HepG2 (cell line): ENCODE measurements at regions not wholly inside any gene's neighbourhood (a gene's known extent, or its start where the extent isn't known, plus 50 kb on each side); places are given as distances from the start of the nearest gene placed in this dataset.

ENCODE experiments used
- ATAC-seq: fragments of 200-7000 bp; cut with Tn5 transposase; 3 replicates; pipeline ENCODE4 v1.9.1; 2020; ENCODE audit warnings: mild to moderate bottlenecking, moderate library complexity
- BruUV-seq: library from RNA; stranded (reverse); fragments of 400-500 nt; replicated peaks from 2 replicates; lab custom pipeline; 2021; lab: Mats Ljungman, UMichigan
- CTCF ChIA-PET: fragments of 300-600 bp; formaldehyde crosslinking; extraction: SDS; loops from one replicate; lab custom pipeline; 2021; ENCODE audit warnings: low total read pairs, inconsistent platforms, low intra/inter-chr PET ratio; lab: Yijun Ruan, JAX
- POLR2A ChIA-PET: fragments of 350-600 bp; sonication (Branson Sonifier 250); formaldehyde crosslinking; loops from one replicate; lab custom pipeline; 2020; ENCODE audit warnings: antibody characterized with exemption, inconsistent platforms; lab: Yijun Ruan, JAX
- DNase-seq: peaks from one replicate; pipeline ENCODE4 v3.0.0-alpha.2; 2015; ENCODE audit warnings: low spot score
- FAIRE-seq: peaks from 3 replicates; lab custom pipeline; 2011; peaks lifted over from hg19 to GRCh38; lab: Jason Lieb, UNC
- H2AFZ ChIP-seq: one replicate; pipeline ENCODE4 v1.6.1; 2011; ENCODE audit warnings: low read length, inconsistent platforms
- H3K27ac ChIP-seq: fragments of 300-600 bp; 3 replicates; pipeline ENCODE4 v1.8.0; 2011; ENCODE audit warnings: mixed run types, mild to moderate bottlenecking, mixed read lengths, low read length, inconsistent platforms; ENCODE audit not compliant: insufficient read depth; ENCODE audit errors: extremely low read length
- H3K27me3 ChIP-seq, 2 experiments: fragments of 200-600 bp in 1 of 2; 2 replicates in 1 of 2; 3 replicates in 1 of 2; pipeline versions ENCODE4 v1.6.0 to v1.8.0; 2011; ENCODE audit warnings: low read length in 2 of 2, mild to moderate bottlenecking in 2 of 2, moderate library complexity in 2 of 2, inconsistent platforms in 1 of 2; ENCODE audit not compliant: insufficient read depth in 2 of 2, control insufficient read depth in 1 of 2
- H3K36me3 ChIP-seq, 2 experiments: fragments of 200-600 bp in 1 of 2; replicated peaks in 1 of 2; 2 replicates in 1 of 2; 3 replicates in 1 of 2; pipeline versions ENCODE4 v1.5.1 to v1.8.0; 2011; ENCODE audit warnings: low read length in 2 of 2, inconsistent platforms in 1 of 2; ENCODE audit not compliant: insufficient read depth in 2 of 2, control insufficient read depth in 1 of 2
- H3K4me1 ChIP-seq: 2 replicates; pipeline ENCODE4 v1.5.1; 2012; ENCODE audit warnings: low read length, inconsistent platforms; ENCODE audit not compliant: insufficient read depth
- H3K4me2 ChIP-seq: 2 replicates; pipeline ENCODE4 v1.6.0; 2011; ENCODE audit warnings: low read depth, low read length, inconsistent platforms
- H3K4me3 ChIP-seq, 3 experiments: fragments of 200-600 bp in 1 of 3; sonication (generic), shearing (Covaris generic) in 1 of 3; replicated peaks in 1 of 3; 2 replicates each; pipeline ENCODE4 v1.5.1; 2011 to 2016; ENCODE audit warnings: low read length in 3 of 3, inconsistent platforms in 2 of 3, low read depth in 2 of 3, mild to moderate bottlenecking in 2 of 3, control low read depth in 1 of 3, mixed read lengths in 1 of 3; ENCODE audit not compliant: insufficient read depth in 1 of 3
- H3K79me2 ChIP-seq: one replicate; pipeline ENCODE4 v1.6.1; 2011; ENCODE audit warnings: low read length, inconsistent platforms; ENCODE audit not compliant: insufficient read depth
- H3K9ac ChIP-seq: 2 replicates; pipeline ENCODE4 v1.6.0; 2011; ENCODE audit warnings: mild to moderate bottlenecking, low read depth, low read length, inconsistent platforms; ENCODE audit not compliant: insufficient read depth
- H3K9me3 ChIP-seq: 2 replicates; pipeline ENCODE4 v1.5.1; 2012; ENCODE audit warnings: mild to moderate bottlenecking, low read length
- H4K20me1 ChIP-seq: 2 replicates; pipeline ENCODE4 v1.6.0; 2011; ENCODE audit warnings: inconsistent platforms, mild to moderate bottlenecking, low read length, moderate library complexity; ENCODE audit not compliant: insufficient read depth
- DNMT1 ChIP-seq: sonication (generic); formaldehyde crosslinking; IDR thresholded peaks from 2 replicates; pipeline ENCODE4 v1.5.1; 2020; ENCODE audit warnings: mild to moderate bottlenecking, missing genetic modification reagents
- ONECUT2 ChIP-seq: sonication (generic); formaldehyde crosslinking; IDR thresholded peaks from 2 replicates; pipeline ENCODE4 v1.4.0; 2020; ENCODE audit warnings: missing genetic modification reagents
- SMYD3 ChIP-seq: sonication (generic); formaldehyde crosslinking; IDR thresholded peaks from 2 replicates; pipeline ENCODE4 v1.8.1; 2023; ENCODE audit warnings: mild to moderate bottlenecking, missing genetic modification reagents
- SRSF1 ChIP-seq: fragments of 200-400 bp; formaldehyde crosslinking; optimal IDR thresholded peaks from 2 replicates; pipeline ENCODE3; 2017; ENCODE audit warnings: mild to moderate bottlenecking, low read depth, low read length, moderate library complexity
- STAG1 ChIP-seq: sonication (generic); formaldehyde crosslinking; IDR thresholded peaks from 2 replicates; pipeline ENCODE4 v1.4.0; 2020; ENCODE audit warnings: missing genetic modification reagents
- TCF7 ChIP-seq: sonication (generic); IDR thresholded peaks from 2 replicates; pipeline ENCODE4 v1.6.1; 2016; ENCODE audit warnings: antibody characterized with exemption, low read depth
- ZNF124 ChIP-seq: sonication (generic); formaldehyde crosslinking; IDR thresholded peaks from 2 replicates; pipeline ENCODE4 v1.4.0; 2020; ENCODE audit warnings: missing genetic modification reagents
- ZNF446 ChIP-seq: sonication (generic); formaldehyde crosslinking; IDR thresholded peaks from 2 replicates; pipeline ENCODE4 v1.5.0; 2020; ENCODE audit warnings: mild to moderate bottlenecking, missing genetic modification reagents
- ZNF607 ChIP-seq: sonication (generic); formaldehyde crosslinking; IDR thresholded peaks from 2 replicates; pipeline ENCODE4 v1.5.1; 2020; ENCODE audit warnings: missing genetic modification reagents, mild to moderate bottlenecking, borderline replicate concordance
- ZNF616 ChIP-seq: sonication (generic); formaldehyde crosslinking; IDR thresholded peaks from 2 replicates; pipeline ENCODE4 v1.5.0; 2020; ENCODE audit warnings: low read depth, mild to moderate bottlenecking, missing genetic modification reagents
- ZSCAN29 ChIP-seq: sonication (generic); formaldehyde crosslinking; conservative IDR thresholded peaks from 2 replicates; pipeline ENCODE4 v1.4.0; 2020; ENCODE audit warnings: mild to moderate bottlenecking, missing genetic modification reagents
- WGBS: methylation state at CpG from one replicate; pipeline ENCODE4 v1.1.6; 2017; ENCODE audit warnings: low lambda C conversion rate; 5-methylcytosine and 5-hydroxymethylcytosine counted together
- in situ Hi-C: cut with HindIII; loops from 2 replicates; pipeline ENCODE4 v1.10.0; 2017; ENCODE audit warnings: low pct_unique_long_range_greater_than_20kb; ENCODE audit not compliant: extremely low pct_ligation_motif_present
- intact Hi-C: fragments of 100-400 bp; cut with micrococcal nuclease; formaldehyde crosslinking; loops from one replicate; pipeline ENCODE4 v1.10.0; 2022; ENCODE audit not compliant: unreplicated experiment
- TF ChIP-seq, protein P1 (sequence below): sonication (generic); formaldehyde crosslinking; IDR thresholded peaks from 2 replicates; pipeline ENCODE4 v1.4.0; 2020; ENCODE audit warnings: mild to moderate bottlenecking, low read depth, missing genetic modification reagents
- TF ChIP-seq, protein P2 (sequence below): sonication (generic); formaldehyde crosslinking; IDR thresholded peaks from 2 replicates; pipeline ENCODE4 v1.8.0; 2023; ENCODE audit warnings: mild to moderate bottlenecking, missing genetic modification reagents
- TF ChIP-seq, protein P3 (sequence below): sonication (generic); formaldehyde crosslinking; IDR thresholded peaks from 2 replicates; pipeline ENCODE4 v1.5.0; 2020; ENCODE audit warnings: mild to moderate bottlenecking, missing genetic modification reagents, moderate library complexity
- TF ChIP-seq, protein P4 (sequence below): sonication (generic); formaldehyde crosslinking; conservative IDR thresholded peaks from 2 replicates; pipeline ENCODE4 v1.8.0; 2022; ENCODE audit warnings: mild to moderate bottlenecking, moderate library complexity, missing genetic modification reagents
- TF ChIP-seq, protein P5 (sequence below): sonication (generic); formaldehyde crosslinking; IDR thresholded peaks from 2 replicates; pipeline ENCODE4 v1.5.0; 2020; ENCODE audit warnings: mild to moderate bottlenecking, missing genetic modification reagents, borderline replicate concordance

DNA sequence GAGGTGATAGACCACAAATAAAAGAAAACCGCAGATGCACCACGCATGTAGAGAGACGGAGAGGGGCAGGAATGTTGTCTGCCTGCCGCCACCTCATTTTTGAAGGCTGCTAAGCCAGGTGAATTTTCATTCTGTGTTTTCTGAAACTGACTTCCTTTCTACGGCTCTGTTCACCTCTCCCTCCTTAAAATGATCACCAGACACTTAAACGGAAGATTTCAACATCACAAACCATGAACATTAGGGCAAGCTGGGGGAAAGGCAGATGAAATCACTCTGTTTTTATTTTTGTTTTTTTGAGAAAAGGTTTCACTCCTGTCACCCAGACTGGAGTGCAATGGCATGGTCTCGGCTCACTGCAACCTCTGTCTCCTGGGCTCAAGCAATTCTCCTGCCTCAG is 232.4 kb downstream of the MIAT start (continued):
- no peak for TF ChIP-seq SMYD3
- no peak for TF ChIP-seq TCF7
- TF ChIP-seq ZNF607 (CRISPR knock-in tag): no peak
- TF ChIP-seq ONECUT2 (CRISPR knock-in tag): no peak
- TF ChIP-seq DNMT1 (CRISPR knock-in tag): no peak
- TF ChIP-seq, protein P1, sequence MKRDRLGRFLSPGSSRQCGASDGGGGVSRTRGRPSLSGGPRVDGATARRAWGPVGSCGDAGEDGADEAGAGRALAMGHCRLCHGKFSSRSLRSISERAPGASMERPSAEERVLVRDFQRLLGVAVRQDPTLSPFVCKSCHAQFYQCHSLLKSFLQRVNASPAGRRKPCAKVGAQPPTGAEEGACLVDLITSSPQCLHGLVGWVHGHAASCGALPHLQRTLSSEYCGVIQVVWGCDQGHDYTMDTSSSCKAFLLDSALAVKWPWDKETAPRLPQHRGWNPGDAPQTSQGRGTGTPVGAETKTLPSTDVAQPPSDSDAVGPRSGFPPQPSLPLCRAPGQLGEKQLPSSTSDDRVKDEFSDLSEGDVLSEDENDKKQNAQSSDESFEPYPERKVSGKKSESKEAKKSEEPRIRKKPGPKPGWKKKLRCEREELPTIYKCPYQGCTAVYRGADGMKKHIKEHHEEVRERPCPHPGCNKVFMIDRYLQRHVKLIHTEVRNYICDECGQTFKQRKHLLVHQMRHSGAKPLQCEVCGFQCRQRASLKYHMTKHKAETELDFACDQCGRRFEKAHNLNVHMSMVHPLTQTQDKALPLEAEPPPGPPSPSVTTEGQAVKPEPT (CRISPR knock-in tag): no peak
- TF ChIP-seq ZSCAN29 (CRISPR knock-in tag): no peak
- TF ChIP-seq, protein P2, sequence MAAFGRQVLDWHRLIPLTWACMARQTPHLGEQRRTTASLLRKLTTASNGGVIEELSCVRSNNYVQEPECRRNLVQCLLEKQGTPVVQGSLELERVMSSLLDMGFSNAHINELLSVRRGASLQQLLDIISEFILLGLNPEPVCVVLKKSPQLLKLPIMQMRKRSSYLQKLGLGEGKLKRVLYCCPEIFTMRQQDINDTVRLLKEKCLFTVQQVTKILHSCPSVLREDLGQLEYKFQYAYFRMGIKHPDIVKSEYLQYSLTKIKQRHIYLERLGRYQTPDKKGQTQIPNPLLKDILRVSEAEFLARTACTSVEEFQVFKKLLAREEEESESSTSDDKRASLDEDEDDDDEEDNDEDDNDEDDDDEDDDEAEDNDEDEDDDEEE (CRISPR knock-in tag): no peak
- TF ChIP-seq SRSF1: no peak
- TF ChIP-seq, all 625 proteins: peak for 0

DNA sequence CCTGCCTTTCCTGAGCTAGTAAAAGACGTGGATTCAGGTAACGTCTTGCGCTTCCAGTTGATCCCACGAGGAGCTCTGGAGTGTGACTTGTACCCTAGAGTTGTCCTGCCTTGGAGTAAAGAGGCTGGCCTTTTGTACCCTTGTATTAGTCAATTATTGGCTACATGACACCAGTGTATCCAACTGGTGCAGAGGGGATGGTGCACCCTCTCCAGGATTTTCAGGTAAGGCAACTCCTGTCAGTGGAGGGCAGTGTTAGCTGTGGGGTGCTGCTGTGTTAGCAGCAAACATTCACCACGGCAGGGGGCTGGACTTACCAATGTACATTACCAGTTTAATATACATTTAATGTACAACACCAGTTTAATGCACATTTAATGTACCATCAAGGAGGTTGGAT is 233.5 kb downstream of the MIAT start:
- no TSS peak for BruUV-seq
- H3K27ac ChIP-seq: no peak overlapping the region
- H2AFZ ChIP-seq: no peak overlapping the region
- H3K4me1 ChIP-seq: peaks cover 15% of the 10 kb centered on the region; the same call in 1 of the 2 replicates
- H3K9me3 ChIP-seq: no peaks in the 10 kb centered on the region
- no peaks in the 10 kb centered on the region for H3K79me2 ChIP-seq
- H4K20me1 ChIP-seq: no peaks in the 10 kb centered on the region
- H3K27me3 ChIP-seq: peaks cover 3 to 10% of the 10 kb centered on the region in 2 experiments; a peak in 3 of 5 replicates
- CTCF ChIA-PET: no interaction called here
- POLR2A ChIA-PET: no interaction called here
- intact Hi-C loops: no loop called here
- in situ Hi-C loops: no loop called here
- peak; percentile 58 for ATAC-seq
- FAIRE-seq: no peak
- no peak overlapping the region for H3K4me2 ChIP-seq
- 0% methylated on average over 2 of the region's 5 CpGs for WGBS
- H3K9ac ChIP-seq: no peak overlapping the region
- no peak overlapping the region for H3K4me3 ChIP-seq
- DNase-seq: no peak
- no peaks in the 10 kb centered on the region for H3K36me3 ChIP-seq
- TF ChIP-seq ZNF124 (CRISPR knock-in tag): no peak
- TF ChIP-seq, protein P3, sequence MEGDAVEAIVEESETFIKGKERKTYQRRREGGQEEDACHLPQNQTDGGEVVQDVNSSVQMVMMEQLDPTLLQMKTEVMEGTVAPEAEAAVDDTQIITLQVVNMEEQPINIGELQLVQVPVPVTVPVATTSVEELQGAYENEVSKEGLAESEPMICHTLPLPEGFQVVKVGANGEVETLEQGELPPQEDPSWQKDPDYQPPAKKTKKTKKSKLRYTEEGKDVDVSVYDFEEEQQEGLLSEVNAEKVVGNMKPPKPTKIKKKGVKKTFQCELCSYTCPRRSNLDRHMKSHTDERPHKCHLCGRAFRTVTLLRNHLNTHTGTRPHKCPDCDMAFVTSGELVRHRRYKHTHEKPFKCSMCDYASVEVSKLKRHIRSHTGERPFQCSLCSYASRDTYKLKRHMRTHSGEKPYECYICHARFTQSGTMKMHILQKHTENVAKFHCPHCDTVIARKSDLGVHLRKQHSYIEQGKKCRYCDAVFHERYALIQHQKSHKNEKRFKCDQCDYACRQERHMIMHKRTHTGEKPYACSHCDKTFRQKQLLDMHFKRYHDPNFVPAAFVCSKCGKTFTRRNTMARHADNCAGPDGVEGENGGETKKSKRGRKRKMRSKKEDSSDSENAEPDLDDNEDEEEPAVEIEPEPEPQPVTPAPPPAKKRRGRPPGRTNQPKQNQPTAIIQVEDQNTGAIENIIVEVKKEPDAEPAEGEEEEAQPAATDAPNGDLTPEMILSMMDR (CRISPR knock-in tag): 0 out of 2 replicates have a peak, but pooled peaks have one; percentile 16
- TF ChIP-seq, protein P4, sequence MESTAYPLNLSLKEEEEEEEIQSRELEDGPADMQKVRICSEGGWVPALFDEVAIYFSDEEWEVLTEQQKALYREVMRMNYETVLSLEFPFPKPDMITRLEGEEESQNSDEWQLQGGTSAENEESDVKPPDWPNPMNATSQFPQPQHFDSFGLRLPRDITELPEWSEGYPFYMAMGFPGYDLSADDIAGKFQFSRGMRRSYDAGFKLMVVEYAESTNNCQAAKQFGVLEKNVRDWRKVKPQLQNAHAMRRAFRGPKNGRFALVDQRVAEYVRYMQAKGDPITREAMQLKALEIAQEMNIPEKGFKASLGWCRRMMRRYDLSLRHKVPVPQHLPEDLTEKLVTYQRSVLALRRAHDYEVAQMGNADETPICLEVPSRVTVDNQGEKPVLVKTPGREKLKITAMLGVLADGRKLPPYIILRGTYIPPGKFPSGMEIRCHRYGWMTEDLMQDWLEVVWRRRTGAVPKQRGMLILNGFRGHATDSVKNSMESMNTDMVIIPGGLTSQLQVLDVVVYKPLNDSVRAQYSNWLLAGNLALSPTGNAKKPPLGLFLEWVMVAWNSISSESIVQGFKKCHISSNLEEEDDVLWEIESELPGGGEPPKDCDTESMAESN (CRISPR knock-in tag): no peak
- no peak for TF ChIP-seq ZNF446 (CRISPR knock-in tag)
- TF ChIP-seq, protein P5, sequence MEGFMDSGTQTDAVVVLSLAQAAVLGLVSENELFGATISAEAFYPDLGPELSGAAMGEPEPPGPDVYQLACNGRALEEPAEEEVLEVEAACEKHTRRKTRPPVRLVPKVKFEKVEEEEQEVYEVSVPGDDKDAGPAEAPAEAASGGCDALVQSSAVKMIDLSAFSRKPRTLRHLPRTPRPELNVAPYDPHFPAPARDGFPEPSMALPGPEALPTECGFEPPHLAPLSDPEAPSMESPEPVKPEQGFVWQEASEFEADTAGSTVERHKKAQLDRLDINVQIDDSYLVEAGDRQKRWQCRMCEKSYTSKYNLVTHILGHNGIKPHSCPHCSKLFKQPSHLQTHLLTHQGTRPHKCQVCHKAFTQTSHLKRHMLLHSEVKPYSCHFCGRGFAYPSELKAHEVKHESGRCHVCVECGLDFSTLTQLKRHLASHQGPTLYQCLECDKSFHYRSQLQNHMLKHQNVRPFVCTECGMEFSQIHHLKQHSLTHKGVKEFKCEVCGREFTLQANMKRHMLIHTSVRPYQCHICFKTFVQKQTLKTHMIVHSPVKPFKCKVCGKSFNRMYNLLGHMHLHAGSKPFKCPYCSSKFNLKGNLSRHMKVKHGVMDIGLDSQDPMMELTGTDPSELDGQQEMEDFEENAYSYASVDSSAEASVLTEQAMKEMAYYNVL (CRISPR knock-in tag): no peak
- TF ChIP-seq ZNF616: no peak
- TF ChIP-seq STAG1 (CRISPR knock-in tag): 0 out of 2 replicates have a peak, but pooled peaks have one; percentile 7
